Stimulated activated CD8-positive, alpha-beta memory T cell treated with anti-CD3 and anti-CD28 coated beads, Interleukin-15, amount 100 ng/mL, for 1 hour (primary cell): ENCODE measurements at regions not wholly inside any gene's neighbourhood (a gene's known extent, or its start where the extent isn't known, plus 50 kb on each side); places are given as distances from the start of the nearest gene placed in this dataset.
"Not testable (repeated sequence)": the region's sequence is repeated elsewhere in the genome, so short reads cannot be mapped to it uniquely, and the experiment has no call there.

Experiments
- DNase-seq: peaks from one replicate; pipeline ENCODE4 v3.0.0-alpha.2; 2020; ENCODE audit warnings: low read depth

DNA sequence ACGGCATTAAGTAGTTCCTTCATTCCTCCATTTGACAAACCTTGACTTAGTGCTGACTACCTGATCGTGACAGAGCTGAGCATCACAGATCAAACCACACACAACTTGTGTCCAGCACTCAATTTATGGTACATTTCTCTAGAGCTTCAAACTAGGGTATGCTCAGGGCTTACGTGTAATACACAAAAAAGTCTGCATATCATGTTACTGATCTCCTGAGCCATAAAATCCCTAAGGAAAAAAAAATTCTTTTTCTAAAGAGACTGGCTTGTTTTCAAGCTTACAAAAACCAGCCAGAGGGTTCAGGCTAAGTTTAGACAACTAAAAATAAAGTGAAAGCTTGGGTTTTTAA, 88.0 kb upstream of the ALKAL2 start:
- no peak for DNase-seq

DNA sequence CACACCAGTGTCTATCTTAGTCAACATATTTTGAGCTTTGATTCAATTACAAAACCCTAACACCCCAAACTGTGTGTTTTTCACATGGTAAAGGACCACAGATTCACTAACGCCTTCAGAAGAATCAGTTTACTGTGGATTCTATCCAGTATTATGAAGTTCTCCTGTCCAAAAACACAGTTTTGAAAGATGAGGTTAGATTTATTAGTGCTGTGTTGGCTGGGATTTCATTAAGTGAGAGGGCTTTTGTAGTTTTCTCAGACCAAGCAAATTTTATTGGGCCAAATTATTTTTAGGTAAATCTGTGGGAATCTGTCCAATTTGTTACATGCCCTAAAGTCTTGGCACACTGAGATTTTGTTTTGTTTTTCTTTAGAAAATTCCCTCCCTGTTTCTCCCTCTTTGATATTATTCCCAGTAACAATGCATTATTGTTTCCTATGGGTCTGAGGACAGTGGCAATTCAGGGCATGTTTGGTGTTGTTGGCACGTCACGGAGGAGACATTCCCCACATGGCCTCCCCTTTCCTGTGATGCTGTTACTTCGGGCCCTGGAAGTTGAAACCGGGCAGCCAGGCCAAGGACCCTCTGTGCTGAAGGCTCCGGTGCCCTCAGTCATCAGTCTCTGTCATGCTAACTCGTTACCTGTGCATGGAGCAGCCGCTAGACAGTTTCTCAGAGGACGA, 87.5 kb upstream of the ALKAL2 start:
- no peak for DNase-seq

DNA sequence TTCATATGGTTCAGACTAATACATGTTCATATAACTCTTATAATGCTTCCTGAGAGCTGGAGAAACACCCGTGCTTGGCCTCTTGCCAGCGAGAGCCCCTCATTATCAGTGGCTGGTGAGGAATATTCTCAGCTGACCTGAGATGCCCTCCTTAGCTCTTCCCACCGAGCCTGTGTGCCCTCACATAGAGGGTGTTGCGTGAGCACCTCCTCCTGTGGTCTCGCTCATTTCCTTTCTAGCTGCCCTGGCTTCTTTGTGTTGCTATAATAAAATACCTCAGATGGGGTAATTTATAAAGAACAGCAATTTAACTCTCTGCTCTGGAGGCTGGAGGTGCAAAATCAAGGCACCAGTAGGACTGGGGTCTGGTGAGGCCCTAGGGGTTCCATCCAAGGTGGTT, 80.5 kb upstream of the ALKAL2 start:
- DNase-seq = no peak

DNA sequence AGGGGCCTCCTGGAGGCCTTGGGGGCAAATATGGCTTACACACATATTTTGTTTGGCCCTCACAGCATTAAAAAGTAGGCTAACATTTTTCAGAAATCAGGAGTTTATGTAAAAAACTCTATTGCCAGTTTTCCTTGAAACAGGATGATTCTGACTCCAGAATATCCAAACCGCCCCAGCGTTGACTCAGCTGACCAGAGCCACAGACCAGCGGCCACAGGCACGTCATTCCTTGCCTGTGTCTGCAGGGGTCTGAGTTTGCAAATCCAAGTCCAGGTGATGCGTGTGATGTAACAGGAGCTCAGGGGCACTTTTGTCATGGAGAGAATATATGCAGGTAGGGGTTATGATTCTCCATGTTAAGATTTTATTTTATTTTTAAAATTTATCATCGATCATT, 79.4 kb upstream of the ALKAL2 start:
- DNase-seq = no peak

DNA sequence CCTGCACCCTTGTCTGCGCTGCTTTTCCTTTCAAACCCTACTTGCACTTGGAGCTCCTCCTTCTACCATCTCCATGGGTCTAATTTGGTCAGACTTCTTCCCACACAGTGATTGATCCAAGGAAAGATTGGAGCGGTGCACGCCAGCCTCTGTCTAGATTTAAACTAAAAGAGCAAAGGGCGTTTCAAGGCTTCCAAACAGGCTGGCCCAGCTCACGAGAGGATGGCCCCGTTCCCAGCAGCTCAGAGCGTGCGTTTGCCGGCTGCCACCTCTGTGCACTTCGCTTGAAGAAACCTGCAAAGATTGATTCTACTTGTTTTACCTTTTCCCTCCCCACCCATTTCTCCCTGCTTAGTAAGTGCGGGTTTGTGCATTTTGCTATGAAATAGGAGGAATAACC, 78.8 kb upstream of the ALKAL2 start:
- no peak for DNase-seq

DNA sequence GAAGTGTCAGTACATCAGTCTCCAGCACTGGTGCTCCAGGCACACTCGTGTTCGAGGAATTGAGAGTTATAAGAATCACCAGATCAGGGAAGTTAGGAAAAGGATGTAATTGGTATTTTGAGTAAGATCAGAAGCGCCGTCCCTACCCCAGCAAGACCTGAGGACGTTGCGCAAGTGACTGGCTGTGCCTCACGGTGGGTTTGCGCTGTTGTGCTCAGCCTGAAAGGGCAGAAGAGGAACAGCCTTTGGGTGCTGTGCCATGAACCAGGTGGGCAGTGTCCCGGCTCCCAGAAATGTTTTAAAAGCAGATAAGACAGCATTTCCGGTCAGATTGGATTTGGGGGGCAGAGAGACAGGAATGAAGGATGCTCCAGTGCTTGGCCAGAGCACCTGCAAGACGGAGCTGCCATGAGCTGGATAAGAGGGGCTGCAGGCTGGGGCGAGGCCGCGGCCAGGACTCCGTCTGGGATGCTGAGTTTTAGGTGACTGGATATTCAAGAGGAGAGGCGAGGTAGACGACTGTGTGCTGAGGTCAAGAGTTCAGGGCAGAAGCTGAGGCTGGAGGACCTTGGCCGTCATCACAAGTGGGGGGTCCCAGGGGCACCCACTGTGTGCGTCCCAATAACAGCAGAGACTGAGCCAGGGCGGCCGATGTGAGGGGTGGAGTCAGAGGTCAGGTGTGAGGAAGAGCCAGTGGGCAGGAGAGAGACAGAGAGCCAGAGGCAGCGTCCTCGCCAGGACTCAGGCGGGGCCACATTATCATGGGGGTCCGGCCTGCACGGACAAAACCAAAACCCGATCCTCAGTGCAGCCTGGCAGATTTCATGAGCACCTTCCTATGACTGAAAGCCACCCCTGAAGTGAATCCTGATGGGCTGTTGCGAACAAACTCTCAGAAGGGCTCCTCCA, 77.7 kb upstream of the ALKAL2 start:
- DNase-seq = no peak

DNA sequence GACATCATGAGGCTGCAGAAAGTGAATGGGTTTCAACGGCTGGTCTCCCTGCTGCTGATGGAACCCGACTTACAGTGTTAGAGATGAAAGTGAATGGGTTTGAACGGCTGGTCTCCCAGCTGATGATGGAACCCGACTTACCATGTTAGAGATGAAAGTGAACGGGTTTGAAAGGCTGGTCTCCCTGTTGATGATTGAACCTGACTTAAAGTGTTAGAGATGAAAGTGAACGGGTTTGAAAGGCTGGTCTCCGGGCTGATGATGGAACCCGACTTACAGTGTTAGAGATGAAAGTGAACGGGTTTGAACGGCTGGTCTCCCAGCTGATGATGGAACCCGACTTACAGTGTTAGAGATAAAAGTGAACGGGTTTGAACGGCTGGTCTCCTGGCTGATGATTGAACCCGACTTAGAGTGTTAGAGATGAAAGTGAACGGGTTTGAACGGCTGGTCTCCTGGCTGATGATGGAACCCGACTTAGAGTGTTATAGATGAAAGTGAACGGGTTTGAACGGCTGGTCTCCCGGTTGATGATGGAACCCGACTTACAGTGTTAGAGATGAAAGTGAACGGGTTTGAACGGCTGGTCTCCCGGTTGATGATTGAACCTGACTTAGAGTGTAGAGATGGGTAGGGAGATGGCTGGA, 76.1 kb upstream of the ALKAL2 start:
- no peak for DNase-seq

DNA sequence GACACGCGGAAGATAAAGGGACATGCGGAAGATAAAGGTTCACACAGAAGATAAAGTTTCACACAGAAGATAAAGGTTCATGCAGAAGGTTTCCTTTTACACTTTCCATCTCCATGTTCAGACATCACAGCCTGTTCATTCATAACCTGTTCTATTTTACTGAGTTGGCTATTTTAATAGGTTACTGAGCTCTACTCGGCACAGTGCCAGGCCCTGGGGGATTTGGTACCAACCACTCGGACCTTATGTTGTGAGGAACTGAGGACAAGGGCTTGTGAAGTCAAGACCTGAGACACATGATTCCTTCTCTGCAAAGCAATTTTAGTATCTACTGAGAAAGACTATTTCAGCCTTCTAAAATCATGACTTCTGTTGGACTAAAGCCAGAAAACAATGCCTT, 75.0 kb upstream of the ALKAL2 start:
- no peak for DNase-seq

DNA sequence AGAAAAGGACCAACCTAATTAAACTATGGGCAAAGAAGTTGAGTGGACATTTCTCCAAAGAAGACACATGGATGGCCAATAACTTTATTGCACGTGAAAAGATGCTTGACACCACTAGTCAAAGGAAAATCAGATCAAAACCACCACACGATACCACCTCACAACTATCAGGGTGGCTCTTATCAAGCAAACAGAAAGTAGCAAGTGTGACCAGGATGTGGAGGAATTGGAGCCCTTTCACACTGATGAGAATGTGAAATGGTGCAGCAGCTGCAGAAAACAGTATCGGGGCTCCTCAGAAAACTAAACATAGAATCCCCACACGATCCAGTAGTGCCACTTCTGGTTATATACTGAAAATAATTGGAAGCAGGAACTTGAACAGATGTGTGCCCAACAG, 72.2 kb upstream of the ALKAL2 start:
- DNase-seq = no peak

DNA sequence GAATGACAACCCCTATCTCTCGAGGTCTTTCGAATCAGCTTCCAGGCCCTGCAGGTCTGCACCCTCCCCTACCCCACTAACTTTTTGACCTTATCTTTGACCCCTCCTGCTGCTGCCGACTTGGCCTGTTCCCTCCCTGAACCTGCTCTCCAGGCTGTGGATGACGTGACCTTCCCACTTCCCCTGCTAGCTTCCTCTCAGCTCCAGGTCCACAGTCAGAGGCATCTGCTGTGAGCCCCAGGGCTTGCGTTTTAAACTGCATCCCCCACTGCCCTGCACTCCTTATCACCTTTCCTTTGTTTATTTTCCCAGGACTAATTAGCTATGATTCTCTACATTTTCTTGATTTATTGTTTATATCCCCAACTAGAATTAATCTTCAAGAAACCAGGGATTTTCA, 71.2 kb upstream of the ALKAL2 start:
- no peak for DNase-seq

DNA sequence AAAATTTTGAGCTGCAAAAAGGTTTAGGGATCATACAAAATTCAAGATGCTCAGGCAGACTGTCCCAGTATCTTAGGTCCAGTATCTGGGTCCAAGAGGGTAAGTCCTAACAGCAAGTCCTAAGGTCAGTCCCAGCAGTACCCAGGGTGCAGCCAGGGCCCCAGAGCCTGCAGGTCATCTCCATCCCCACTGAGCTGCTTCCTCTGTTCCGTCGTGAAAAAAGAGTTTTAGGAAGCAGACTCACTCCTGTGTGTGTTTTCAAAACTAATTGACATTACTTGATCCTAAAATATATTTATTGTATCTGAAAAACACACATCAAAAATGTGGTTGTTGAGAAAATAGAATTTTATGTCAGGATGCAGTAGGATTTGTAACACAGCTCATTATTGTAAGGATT, 69.9 kb upstream of the ALKAL2 start:
- no peak for DNase-seq

DNA sequence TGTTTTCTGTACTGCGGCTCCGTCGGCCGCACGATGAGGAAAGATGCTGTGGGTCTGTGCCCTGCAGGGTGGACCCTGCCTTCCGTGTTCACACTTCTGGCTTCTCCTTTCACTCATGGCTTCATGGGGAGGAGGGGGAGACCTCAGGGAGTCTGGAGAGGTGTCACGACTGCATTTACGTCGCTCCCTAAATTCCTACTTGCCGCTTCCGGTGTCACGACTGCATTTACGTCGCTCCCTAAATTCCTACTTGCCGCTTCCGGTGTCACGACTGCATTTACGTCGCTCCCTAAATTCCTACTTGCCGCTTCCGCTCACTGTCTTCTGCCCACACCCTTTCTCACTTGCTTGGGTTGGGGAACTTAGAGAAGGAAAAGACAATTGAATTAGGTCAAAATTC, 68.4 kb upstream of the ALKAL2 start:
- not testable (repeated sequence) for DNase-seq

DNA sequence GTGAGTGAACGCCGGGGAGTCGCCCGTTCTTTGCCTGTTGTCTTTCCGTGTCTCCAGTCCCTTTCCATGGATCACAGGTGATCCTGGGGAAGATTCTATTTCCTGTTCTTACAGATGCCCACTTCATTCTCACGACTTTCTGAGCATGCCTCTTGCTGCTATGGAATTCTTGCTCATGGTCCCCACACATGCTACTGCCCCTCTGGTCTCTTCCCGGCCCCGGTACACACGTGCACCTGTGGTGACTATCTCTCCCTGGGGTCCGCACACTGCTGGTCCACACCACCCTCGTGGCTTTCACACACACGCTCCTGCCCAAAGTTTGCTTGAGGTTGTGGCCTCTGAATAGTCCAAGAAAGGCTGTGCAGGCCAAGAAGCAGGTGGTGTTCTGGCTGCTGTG, 67.9 kb upstream of the ALKAL2 start:
- DNase-seq = no peak

DNA sequence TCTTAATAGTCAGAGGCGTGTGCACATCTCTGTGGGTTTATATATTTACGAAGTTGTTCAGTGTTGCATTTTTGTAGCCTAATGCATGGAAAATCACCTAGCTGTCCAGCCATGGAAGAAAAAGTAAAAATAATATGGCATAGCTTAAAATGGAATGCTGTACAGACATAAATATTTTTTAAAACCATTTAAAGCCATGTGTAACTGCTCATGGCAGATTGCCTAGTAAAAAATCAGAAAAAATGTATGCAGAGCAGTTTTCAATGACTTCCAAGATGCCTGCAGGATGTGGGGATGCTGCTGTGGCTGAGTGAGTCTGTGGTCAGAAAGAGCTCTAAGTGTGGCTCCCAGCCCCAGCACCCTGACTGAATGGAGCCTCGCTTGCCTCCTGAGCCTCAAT, 64.8 kb upstream of the ALKAL2 start:
- DNase-seq = no peak

DNA sequence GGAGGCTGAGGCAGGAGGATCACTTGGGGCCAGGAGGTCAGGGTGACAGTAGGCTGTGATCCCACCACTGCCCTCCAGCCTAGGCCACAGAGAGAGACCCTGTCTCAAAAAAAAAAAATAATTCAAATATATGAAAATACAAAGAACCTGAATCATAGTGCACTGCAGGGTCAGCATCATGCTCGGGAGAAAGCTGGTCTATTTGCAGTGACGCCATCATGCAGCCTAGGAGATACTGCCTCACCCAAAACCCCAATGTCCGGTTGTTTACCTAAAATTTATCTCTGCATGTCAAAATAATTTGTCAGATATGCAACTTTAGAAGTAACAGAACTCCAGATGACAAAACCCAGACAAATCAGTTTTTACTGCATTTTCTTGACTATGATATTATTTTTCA, 61.5 kb upstream of the ALKAL2 start:
- DNase-seq = no peak

DNA sequence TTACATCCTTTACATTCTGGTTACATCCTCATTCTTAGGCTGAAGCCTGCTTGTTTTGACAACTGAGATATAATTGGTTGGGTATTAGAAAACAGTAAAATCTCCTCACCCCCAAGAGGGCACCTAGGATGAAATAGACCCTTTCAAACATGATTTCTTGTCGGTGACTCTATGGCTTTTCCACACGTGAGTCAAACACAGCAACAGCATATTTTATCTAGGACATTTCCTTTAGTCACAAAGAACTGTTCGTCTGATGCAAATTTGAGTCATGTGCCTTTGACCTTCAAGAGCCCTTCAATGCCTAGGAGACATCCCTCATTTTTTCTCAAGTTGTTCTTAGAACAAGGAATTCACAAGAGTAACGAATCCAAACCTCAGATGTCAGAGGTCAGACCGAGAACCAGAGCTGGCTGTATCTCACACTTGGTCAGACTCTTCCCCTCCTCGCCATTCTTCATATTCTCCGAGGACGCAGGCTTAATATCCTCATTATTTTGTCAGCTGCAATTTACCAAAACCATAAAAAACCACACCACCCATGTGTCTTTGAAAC, 60.5 kb upstream of the ALKAL2 start:
- no peak for DNase-seq

DNA sequence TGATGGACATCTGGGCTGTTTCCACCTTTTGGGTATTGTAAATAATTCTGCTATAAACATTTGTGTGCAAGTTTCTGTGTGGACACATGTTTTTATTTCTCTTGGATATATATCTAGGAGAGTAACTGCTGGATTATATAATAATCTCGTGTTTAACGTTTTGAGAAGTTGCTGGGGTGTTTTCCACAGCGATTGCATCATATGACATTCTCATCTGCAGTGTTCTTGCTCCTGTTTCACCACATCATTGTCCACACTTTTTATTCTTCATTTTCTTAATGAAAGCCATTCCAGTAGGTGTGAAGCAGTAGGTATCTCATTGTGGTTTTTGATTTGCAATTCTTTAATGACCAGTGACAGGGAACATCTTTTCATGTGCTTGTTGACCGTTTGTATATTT, 56.9 kb upstream of the ALKAL2 start:
- DNase-seq = no peak

DNA sequence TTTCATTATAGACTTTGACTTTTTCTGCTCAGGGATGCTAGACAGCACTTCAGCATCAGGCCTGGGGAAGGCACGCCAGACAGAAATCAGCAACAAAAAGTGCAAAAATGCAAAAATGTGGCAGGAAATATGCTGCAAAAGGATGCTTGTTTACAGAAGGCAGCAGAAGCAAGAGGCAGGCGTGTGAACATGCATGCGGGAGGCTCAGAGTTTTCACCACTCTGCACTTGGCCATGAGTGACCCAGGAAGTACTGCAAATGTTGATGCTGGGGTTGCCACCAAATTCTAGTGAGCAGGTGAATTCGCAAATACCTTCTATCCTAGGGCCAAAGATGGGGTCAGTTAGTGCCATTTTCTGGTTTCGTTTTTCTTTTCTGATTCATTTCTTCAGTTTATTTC, 55.5 kb upstream of the ALKAL2 start:
- DNase-seq = no peak

DNA sequence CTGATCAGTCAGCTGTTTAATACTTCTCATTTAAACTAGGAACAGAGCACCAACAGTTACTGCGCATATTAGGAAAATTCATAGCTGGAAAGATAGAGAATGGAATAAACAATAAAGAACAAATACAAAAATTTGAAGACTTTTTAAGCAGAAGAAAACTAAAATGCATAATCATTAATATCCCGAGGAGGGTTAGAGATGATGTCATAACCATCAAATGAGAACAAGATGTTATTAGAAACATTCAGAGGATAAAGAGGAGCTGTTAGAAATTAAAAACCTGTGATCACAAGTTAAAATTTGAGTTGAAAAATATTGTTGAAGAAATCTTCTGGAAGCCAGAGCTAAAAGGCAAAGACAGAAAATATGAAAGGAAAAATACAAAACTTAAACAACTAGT, 54.0 kb upstream of the ALKAL2 start:
- DNase-seq = no peak

DNA sequence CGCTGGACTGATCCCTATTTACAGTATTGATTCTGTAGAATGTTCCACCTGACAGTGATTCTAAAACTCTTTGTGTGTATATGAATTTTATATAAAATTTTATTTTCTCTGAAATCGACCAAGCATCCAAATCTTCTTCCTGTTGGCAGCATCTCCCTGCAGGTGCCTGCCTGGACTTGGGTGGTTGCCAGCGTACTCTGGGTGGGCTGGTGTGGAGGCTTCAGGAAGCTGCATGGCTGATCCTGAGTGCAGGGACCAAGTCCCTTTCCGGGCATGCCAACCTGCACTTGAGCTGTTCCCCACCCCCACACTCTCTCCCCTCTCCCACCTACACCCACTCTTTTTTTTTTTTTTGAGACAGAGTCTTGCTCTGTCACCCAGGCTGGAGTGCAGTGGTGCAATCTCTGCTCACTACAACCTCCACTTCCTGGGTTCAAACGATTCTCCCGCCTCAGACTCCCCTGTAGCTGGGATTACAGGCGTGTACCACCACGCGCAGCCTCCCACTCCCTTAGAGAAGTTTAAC, 53.2 kb upstream of the ALKAL2 start:
- no peak for DNase-seq
